K562 (cell line): ENCODE measurements at regions not wholly inside any gene's neighbourhood (a gene's known extent, or its start where the extent isn't known, plus 50 kb on each side); places are given as distances from the start of the nearest gene placed in this dataset.

Source experiments
- ARID4B ChIP-seq: sonication (generic); formaldehyde crosslinking; IDR thresholded peaks from 2 replicates; pipeline ENCODE4 v1.8.0; 2022; ENCODE audit warnings: mild to moderate bottlenecking, missing genetic modification reagents
- BHLHE40 ChIP-seq: IDR thresholded peaks from 2 replicates; pipeline ENCODE4 v1.6.1; 2011; ENCODE audit warnings: low read length, improper control_type of control experiment
- CHD4 ChIP-seq: fragments of 200-600 bp; sonication (generic); IDR thresholded peaks from 3 replicates; pipeline ENCODE4 v1.6.1; 2012; ENCODE audit warnings: low read depth, mild to moderate bottlenecking, mixed read lengths, low read length, inconsistent platforms; ENCODE audit not compliant: insufficient read depth, insufficient replicate concordance, poor library complexity, severe bottlenecking
- PHB2 ChIP-seq: fragments of 450-650 bp; IDR thresholded peaks from 2 replicates; pipeline ENCODE4 v1.6.1; 2017; ENCODE audit warnings: low read depth
- PPARD ChIP-seq: fragments of 250-450 bp; sonication (Bioruptor Pico); IDR thresholded peaks from 2 replicates; pipeline ENCODE4 v1.8.0; 2022; ENCODE audit warnings: inconsistent platforms, mild to moderate bottlenecking, moderate library complexity
- ZNF134 ChIP-seq: fragments of 250-450 bp; sonication (Bioruptor Pico); conservative IDR thresholded peaks from 2 replicates; pipeline ENCODE4 v1.4.0; 2020

- no peak for TF ChIP-seq ZNF134 (CRISPR knock-in tag)
- TF ChIP-seq PPARD (CRISPR knock-in tag) = no peak
- TF ChIP-seq PHB2 = no peak
- no peak for TF ChIP-seq CHD4
- TF ChIP-seq ARID4B (CRISPR knock-in tag) = no peak
- TF ChIP-seq BHLHE40 = no peak
Observed at GRCh38 chr5:39762761-39763160, 338.0 kb upstream of the DAB2 start (continued).
